MM.1S (cell line): ENCODE measurements at regions not wholly inside any gene's neighbourhood (a gene's known extent, or its start where the extent isn't known, plus 50 kb on each side); places are given as distances from the start of the nearest gene placed in this dataset.

Experiments
- CTCF ChIP-seq: fragments of 300-600 bp; sonication (generic); IDR thresholded peaks from 2 replicates; pipeline ENCODE4 v1.5.1; 2016; ENCODE audit warnings: antibody characterized with exemption, low read length, mixed read lengths
- EZH2 ChIP-seq: fragments of 300-600 bp; sonication (generic); optimal IDR thresholded peaks from 2 replicates; pipeline ENCODE3; 2017; ENCODE audit warnings: low read depth, mild to moderate bottlenecking, antibody characterized with exemption, low read length, mixed read lengths

- TF ChIP-seq CTCF (no peak), EZH2 (no peak)
Measured at GRCh38 chr4:119932277-119932676, 134.4 kb downstream of the MAD2L1 start.
